Globus pallidus (tissue), 1 donor: ENCODE measurements at regions not wholly inside any gene's neighbourhood (a gene's known extent, or its start where the extent isn't known, plus 50 kb on each side); places are given as distances from the start of the nearest gene placed in this dataset.

Source experiments
- DNase-seq: peaks from one replicate; pipeline ENCODE4 v3.0.0-alpha.2; 2015; ENCODE audit warnings: low spot score

DNA sequence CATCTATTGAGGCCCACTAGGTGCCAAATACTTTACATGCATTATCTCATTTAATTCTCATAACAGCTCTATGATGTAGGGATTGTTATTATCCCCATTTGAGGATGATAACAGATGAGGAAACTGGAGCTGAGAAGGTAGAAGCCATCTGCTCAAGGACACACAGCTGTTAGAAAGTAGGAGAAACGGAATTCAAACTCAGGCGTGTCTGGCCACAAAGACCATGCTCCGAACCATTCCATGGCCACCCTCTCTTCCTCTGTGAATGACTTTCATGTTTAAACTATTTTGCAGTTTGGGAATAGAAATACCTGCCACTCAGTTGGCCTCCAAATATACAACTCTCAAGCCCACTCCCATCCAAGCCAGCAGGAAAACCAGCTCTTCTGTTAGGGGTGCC is 87.6 kb upstream of the ANKRD55 start:
- no peak for DNase-seq

DNA sequence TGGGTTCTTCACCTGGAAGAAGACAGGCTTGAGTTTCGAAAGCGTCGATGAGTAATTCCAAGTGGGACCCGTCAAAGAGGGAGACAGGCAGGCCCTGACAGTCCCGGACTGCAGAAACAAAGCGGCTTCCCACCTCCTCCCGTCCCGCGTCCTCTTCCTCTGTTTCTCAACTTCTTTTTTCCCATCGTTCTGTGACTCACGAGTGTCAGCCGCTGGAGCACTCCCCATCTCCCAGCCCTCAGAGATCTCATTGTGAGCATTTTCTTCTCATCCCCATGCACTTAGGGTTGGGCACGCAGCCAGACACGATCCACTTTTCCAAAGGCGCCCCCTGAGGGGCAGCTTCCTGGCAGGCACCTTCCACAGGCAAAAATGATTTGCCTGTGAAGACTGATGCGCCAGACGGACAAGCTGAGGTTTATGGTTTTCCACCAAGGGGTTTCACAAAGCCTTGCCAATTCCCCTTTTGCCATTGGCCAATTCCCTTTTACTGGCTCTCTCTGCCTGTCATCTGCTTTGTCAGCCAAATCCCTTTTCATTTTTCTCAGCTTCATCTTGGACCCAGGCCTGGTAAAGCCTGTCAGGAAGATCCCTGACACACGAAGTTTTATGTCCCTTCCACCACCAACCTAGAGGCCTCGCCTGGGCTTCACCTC is 86.5 kb upstream of the ANKRD55 start:
- no peak for DNase-seq

DNA sequence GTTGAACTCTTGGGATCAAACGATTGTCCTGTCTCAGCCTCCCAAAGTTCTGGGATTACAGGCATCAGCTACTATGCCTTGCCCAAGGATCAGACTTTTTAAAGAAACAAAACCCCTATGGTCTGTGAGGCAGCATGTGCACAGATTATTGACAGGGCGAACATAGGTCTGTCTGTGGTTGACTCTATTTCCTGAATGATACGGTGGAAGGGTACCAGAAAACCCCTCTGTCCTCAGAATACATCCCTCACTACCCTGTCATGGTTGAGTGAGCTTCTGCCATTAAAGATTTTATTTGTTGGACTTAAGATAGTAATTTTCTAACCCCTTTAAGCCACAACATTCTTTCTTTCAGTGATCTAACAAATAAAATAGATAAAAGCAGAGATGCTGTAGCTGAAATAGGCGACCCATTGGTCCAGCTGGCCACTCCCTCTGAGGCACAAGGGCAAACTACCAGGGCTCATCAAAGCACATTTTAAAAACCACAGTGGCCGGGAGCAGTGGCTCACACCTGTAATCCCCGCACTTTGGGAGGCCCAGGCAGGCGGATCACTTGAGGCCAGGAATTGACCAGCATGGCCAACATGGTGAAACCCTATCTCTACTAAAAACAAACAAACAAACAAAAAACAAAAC is 84.9 kb upstream of the ANKRD55 start:
- no peak for DNase-seq

DNA sequence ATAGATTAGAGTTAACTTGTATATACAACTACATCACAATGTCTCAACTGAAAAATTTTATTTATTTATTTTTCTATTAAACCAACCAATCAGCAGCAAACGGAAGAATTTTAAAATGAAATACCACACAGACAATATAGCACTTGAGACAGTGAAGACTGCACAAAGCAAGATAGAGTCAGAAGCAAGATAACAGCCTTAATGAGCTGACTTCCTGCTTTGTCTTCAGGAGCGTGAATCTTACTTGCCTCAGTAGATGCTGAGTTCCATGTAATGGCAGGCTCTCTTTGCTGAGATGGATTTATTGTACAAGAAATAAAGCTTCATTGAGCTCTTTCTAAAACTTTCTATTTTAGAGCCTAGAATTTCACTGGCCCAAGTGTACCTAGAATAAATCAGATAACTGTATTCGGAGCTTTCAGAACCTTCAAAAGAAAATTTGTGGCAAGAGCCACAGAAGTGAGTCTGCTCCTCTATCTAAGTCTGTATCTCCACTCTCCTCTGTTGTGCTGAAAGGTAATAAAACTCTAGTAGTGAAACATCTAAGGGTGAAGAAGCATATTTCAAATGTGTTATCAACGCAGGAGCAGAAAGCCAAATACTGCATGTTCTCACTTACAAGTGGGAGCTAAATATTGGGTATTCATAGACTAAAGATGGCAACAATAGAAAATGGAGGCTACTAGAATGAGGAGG is 83.3 kb upstream of the ANKRD55 start:
- DNase-seq: no peak

DNA sequence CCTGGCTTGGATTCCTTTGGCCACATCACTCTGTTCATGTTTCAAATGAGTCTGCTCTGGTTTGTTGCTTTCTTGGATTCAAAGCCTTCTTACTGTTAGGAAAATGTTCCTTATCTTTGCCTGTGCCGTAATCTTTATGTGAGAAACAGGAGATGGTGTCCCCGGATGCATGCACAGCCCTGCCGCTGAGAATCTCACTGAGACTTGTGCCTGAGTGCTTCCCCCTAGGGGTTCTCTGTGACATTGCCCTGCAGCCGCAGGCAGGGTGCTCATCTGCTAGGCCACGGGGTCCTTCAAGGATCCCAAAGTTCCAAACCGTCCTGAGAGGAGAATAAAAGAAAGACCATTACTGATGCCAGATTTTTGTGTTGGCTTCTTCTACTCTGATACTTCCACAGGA is 81.4 kb upstream of the ANKRD55 start:
- no peak for DNase-seq

DNA sequence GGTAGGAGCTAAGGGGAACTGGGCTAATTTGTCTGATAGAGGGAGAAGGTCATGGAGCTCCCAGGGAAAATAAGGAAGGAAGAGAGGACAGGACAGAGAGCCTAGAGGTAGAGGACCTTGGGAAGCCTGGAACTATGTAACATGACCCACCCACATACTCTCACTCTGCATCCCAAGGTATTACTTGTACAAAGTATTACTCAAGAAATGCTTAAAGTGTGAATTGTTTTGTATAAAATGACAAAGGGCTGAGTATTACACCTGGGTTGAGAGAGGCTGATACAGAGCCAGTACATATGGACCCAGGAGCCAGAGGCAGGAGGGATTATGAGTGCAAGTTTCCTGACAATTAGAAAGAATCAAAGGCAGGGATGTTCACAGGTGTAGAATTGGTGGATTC is 80.5 kb upstream of the ANKRD55 start:
- DNase-seq: no peak

DNA sequence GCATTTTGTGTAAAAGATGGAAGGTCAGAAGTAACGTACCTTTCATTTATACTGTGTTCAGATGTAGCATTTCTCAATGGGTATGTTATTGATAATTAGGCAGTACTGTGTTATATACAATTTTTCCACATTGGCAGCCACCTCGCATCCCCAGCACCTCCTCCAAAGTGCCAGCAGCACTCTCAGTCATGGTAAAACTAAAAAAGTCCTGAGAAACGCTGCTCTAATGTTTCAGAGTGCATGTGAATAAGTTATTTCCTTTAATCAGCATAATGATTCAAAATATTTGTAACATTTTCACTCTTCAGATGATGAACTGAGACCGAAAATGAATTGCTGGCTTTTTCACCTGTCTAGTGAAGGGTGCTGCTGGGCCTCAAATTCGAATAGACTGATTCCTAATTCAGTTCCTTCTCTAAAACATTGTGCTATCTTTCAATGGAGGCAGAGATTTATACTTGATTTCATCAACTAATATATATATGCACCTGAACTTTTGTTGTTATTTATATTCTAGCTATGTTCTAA is 79.9 kb upstream of the ANKRD55 start:
- no peak for DNase-seq

DNA sequence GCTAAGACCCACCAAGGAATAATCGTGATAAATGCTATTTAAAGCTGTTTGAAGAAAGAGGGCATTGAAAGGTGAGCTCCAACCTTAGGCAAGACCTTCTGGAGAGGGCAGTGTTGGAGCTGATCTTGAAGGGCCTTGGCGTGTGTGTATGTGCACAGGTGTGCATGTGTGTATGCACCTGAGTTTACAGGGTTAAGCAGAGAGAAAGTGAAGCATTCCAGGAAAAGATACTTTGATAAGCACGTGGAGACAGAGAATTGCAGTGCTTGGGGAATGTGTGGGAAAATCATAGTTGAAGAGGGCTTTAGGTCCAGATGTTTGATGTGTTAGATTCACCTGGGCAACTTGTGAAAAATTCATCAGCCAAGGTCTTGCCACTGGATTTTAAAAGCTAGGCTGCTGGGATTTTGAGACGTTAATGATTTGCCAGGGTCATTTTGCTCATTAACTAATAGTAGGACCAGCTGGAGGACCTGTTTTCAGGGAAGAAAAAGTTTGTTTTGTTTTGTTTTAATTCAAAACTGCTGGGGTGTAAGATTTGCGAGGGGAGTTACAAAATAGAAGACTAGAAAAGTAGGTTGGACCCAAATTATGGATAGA is 78.3 kb upstream of the ANKRD55 start:
- no peak for DNase-seq

DNA sequence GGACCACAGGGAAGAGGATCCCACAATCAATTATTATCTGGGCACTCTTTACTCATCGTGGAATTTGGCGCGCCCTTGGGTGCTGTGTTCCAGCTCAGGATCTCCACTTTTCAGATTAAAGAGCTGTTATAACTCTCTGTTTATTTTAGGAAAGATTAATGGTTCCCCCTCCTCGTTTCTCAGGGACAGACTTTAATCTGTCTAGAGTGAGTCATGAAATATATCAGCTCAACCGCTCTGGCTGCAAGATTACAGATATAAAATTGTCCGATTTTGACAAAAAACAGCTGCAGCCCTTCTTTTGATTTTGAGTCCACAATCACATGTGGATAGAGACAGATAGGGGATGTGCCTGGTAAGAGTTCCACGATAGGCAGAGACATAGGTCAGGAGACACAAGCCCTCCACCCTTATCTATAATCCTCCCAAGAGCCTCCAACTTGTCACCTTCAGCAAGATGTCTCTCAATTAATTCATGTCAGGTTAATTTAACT is 77.6 kb upstream of the ANKRD55 start:
- DNase-seq: no peak

DNA sequence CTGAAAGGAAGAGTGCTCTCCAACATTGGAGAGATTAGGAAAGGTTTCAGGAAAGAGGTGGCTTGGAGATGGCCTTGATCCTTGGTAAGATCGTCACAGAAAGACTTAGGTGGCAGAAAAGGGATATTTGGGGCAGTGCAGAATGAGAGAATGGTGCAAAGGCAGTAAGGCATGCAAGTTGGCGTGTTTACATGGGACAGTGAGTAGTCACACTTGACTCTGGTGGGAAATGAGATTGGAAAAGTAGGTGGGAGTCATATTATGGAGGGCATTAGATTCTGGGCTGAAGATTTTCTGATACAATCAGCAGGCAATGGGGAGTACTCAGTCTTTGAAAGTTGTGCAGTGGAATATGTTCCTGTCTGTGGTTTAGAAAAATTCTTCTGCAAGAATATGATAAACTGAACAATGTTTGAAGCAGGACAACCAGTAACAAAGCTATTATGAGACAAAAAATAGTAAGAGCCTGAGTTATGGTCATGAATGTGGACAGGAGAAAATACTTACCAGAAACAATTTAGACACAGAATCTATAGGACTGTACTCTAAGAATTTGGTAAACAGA is 76.2 kb upstream of the ANKRD55 start:
- no peak for DNase-seq

DNA sequence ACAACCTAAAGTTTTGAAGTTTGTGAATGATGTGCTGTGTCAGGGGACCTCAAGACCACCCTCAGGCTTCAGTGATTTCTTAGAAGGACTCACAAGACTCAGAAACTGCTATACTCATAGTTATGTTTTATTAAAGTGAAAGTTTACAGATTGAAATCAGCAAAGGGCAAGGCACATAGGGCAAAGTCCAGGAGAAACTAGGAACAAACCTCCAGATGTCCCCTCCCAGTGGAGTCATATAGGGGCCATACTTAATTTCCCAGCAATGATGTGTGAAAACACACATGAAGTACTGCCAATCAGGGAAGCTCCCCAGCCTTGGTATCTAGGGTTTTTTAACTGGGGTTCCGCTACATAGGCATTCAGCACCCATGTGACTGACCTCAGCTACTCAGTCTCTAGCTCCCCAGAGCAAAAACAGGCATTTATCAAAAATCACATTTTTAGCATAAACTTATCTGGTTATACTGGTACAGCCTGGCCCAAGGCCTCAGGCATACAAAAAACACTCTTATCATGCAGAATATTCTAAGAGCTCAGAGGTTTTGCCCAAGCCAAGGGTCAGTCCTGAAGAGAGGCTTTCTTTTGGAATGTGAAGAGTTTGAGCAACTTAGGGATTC is 74.7 kb upstream of the ANKRD55 start:
- no peak for DNase-seq

DNA sequence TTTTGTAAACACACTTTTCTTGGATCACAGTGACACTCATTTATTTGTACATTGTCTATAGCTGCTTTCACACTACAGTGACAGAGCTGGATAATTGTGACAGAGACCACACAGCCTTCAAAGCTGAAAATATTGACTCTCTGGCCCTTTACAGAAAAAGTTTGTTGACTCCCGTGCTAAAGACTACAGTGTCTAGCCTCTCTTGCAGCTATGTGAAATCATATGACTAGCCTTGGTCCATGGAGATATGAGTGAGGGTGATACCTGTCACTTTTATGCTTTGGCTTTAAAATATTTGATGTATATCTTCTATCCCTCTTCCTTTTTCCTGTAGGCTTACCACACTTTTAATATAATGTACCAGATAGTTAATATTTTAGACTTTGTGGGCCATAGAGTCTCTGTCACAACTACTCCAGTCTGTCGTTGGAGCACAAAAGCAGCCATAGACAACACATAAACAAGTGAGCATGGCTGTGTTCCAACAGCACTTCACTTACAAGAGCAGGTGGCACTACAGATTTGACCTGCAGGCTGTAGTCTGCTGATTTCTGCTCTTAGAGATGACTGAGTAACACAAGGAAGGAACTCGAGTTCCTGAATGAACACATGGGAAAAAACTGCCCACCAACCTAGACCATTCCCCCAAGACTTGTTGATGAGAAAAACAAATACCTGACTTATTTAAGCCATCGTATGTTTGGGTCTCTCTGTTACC is 73.5 kb upstream of the ANKRD55 start:
- DNase-seq: no peak

DNA sequence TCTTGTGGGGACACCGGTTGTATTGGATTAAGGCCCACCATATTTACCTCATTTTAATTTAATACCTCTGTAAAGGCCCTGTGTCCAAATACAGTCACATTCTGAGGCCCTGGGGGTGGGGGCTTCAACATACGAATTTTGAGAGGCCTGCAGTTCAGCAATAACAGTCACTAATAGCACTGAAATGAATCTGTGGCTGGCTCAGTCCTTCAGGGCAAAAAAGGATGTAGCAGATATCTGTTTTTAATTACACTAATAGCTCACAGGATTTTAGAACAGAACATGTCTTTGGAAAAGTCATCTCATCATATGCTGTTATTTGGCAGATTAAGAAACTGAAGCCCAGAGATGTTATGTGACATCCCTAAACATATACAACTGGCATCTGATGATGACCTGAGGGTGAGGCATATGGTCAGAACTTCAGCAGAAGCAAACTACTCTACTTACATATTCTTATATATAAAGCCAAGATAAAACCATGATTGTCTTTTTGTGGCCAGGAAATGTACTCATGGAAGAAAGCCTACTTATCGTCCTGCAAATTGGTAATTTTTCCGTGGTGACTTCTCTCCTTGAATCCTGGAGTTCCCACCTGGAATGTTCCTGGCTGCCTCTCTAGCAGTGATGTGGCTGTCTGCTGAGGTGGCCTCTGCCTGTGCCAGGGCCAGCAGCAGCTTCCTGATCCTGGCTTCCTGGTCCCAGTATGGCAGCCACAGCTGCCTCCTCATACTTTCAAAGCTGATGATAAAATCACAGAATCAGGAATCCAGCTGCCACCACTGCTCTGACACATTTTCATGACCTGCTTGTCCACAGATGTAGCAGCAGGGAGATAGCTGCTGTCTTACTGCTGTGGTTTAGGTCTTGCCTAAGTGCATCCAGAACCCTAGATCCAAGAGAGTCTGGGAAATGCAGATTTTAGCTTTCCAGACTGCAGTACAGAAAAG is 72.1 kb upstream of the ANKRD55 start:
- DNase-seq: no peak

DNA sequence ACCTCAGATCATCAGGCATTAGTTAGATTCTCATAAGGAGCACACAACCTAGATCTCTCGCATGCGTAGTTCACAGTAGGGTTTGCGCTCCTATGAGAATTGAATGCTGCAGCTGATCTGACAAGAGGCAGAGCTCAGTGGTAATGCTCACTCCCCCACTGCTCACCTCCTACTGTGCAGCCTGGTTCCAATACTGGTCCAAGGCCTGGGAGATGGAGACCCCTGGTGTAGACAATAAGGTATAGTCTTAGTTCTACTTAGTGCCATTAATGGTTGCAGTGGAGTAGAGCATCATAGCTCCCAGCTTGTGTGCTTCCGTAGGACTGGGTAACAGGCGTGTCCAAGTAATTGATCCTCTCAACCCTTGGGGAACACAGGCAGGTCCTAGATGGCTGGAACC is 70.4 kb upstream of the ANKRD55 start:
- DNase-seq: no peak

DNA sequence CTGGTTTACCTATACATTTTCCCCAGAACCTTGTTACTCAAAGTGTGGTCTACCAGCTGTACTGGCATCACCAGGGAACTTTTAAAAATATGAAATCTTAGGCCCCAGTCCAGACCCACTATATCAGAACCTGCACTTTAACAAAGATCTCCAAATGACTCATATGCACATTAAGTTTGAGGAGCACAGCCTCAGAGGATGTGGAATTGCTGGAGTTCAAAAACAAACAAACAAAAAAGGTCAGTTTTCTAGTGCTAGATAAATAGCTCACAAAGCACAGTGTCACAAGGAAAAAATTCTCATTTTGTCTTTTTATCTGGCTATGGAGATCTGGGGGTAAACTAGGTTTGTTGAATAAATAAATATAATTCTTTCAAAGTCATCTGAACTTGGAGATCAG is 68.9 kb upstream of the ANKRD55 start:
- DNase-seq: no peak

DNA sequence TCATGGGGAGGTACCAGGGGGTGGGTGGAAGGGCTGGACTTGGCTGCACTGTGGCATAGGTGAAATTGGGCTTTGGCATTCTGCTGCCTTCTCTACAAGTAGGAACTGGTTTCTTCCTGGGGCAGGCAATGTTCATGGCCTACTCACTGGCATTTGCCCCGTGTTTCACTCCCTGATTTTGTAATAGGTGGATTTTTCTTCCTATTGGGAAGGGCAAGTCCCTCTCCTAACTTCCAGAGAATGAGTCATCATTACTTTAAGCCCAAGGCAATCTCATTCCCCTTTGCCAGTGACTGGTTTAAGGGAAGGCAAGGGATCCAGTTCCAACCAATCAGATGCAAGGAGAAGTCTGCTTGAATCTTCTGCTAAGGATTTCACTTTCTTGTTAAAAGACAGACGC is 67.9 kb upstream of the ANKRD55 start:
- no peak for DNase-seq

DNA sequence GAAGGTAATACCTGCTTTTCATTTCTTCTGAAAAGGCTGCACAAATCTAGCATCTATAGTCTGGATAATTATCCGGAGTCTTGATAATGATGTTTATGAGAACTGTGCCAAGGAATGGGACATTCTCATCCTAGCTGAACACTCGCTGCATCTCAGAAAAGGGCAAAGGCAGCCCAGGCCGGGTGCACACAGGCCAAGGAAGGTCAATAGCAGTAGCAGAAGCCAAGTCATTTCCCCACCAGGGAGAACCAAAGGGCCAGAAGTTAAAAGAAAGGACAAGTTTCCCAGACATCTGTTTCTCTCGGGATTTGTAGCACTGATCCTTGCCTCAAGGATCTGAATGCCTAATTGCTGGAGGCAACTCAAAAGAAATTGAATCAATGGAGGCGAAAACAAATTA is 66.1 kb upstream of the ANKRD55 start:
- DNase-seq: no peak

DNA sequence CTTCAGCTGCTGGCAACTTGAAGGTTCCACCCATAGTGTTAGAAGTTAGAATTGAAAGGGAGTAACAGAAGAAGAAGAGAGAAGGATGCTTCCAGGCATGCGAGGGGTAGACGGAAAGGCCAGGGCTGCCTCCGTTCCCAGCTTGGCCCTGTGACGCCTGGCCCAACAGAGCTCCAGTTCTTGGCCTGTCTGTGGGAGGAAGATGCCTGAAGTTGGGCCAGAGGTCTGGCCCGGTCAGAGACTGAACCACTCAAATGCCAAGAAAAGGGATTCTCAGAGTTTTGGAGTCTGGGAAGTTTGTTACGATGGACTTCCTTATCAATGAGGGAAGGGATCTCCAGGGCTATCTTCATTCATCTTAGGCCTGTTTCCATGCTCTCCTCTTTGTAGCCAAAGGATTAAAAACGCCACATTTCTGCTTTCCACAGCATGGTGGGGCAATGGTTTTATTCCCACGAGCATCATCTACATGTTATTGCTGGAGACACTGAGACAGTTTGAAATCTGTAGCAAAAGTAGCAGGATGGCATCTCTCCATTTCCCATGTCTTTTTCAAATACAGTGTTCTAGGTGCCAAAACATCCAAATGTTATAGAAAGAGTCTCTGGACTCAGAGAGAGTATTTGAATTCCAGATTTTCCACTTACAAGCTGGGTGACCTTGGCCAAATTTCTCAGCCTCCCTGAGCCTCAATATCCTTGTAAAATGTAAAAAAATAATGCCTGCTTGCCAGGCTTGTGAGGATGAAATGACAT is 65.4 kb upstream of the ANKRD55 start:
- DNase-seq: no peak

DNA sequence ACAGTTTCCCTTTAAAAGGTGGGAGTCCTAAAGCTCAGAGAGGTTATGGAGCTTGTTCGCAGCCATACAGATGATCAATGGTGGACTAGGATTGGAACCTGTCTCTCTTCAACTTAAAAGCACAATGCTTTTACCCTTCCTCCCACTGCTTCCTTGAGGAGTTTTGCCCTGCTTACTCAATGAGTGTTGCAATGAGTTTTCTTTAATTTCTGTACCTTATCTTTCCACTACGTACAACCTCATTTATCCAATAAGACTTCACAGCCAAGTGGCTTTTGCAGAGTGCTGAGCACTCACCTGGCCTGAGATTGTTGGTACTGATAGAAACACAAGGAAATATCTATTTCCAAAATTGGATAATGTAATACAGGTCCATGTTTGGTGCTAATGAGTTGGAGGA is 64.7 kb upstream of the ANKRD55 start:
- DNase-seq: no peak
